HG02623 (cell line): ENCODE measurements at regions not wholly inside any gene's neighbourhood (a gene's known extent, or its start where the extent isn't known, plus 50 kb on each side); places are given as distances from the start of the nearest gene placed in this dataset.
"Not testable (repeated sequence)": the region's sequence is repeated elsewhere in the genome, so short reads cannot be mapped to it uniquely, and the experiment has no call there.

ENCODE experiments used
- ATAC-seq: cut with Tn5 transposase; IDR thresholded peaks from one replicate; pipeline ENCODE4 v1.9.1; 2021; ENCODE audit warnings: moderate library complexity; ENCODE audit not compliant: unreplicated experiment

DNA sequence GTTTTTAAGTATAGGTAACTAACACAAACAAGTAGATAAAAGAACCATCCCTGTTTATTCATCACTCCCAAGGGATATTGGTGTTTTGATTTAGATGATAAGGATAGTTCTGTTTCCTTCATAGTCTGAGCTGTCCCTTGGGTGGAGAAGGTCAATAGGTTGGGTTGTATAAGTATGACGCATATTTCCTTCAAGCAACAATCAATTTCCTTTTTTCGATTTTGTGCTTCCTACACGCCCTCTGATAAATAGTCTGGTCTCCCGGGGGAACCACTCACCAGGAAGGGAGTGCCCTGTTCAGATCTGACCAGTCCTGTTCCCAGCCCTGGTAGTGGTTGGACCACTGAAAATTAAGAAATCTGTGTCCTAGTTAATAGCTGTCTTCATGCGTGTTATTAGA lies 378.8 kb upstream of the FAR2 start:
- ATAC-seq, result no peak

DNA sequence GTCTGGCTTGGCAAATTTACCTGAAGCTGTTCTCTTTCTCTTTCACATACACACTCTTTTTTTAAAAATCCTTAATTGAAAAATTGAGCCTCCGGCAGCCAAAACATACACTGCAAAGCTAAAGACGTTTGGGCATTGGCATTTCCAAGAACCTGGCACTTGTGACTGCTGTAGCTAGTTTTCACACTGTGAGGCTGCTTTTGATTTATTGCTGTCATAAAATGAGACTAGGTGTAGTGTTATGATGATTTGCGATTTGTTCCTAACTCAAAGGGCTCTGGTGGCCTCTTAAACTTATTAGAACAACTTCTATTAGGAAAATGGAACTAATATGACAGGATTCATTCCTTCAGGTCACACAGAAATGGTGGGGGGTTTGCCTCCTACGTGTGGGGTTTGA lies 377.1 kb upstream of the FAR2 start:
- ATAC-seq, result no peak

DNA sequence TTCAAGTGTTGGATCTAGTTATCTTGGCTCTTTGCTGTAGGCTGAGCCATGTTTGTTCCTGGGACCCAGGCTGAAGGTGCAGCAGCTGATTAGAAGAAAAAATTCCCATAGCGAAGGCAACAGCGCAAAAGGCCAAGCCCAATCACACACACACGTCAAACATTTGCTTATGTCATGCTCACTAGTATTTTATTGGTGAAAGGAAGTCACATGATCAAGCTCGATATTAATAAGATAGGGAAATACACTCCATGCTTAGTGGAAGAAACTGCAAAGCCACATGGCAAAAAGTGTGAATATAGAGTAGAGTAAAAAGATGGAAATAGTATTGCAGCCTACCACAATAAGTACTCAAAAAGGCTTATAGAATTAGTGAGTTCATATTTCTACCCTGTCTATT lies 373.5 kb upstream of the FAR2 start:
- no peak for ATAC-seq

DNA sequence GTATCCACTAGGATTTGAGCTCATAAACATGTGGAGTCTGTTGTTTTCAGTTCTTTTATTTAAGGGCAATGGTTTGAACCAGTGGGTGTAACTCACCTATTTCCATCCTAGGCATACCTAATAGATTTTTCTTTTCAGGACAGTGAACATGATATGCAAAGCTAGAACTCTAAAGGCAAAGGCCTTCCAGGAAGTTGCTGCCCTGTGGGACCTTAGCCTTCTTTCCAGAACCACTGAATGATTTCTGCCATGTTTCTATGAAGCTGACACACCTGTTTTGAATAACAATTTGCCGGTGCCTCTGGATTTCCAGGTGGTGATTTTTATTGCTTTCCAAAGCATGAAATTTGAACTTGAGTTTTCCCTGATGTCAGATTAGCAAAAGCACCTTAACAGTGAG lies 372.9 kb upstream of the FAR2 start:
- no peak for ATAC-seq

DNA sequence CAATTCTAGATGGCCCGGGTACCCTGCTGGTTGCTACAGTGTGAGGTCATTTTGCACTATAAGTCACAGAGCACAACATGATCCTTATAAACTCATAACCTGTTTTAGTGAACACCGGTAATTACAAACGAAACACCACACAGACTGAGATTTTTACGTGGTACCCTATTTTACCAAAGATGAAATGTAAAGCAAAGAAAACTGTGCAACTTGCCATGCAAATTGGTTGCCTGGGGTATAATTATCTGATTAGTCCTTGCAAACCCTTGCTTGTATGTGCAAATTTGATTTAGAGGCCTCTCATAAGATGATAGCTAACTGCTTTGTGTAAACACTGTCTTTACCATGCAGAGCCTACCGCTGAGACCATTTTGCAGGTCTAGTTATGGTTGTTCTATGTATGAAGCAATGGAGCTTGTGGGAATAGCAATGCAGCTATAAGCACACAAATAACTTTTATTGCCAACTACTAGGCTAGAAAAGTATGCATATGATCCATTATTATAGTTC lies 372.1 kb upstream of the FAR2 start:
- ATAC-seq, result no peak

DNA sequence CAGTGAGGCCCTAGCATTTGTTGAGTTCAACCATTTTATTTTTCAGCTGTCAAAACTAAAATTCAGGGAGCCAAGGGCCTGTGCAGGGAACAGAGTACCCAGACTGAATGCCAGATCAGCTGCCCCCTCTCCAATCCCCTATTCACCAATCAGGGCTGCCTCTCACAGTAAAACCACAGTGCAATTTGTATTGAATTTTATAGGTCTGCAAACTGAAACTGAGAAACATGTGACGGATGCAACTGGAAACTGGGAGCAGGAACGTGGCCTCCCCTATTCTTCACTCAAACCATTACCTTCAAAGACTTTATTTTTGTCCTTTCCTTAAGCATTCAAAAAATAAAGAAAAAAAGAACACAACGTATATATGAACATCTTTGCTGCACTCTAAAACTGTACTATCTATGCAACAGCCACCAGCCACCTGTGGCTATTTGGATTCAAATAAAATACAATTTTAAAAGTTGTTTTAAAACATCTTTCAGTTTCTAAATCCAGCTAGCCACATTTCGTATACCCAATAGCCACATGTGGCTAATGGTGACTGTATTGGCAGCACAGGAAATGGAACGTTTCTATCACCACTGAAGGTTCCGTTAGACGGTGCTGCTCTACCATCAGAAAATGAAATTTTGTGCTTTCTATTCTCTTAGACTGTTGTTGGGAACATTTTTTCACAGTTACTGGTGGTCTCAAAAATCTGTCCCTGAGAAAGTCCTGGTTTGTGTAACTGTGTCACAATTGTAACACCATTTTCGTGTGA lies 371.3 kb upstream of the FAR2 start:
- no peak for ATAC-seq

DNA sequence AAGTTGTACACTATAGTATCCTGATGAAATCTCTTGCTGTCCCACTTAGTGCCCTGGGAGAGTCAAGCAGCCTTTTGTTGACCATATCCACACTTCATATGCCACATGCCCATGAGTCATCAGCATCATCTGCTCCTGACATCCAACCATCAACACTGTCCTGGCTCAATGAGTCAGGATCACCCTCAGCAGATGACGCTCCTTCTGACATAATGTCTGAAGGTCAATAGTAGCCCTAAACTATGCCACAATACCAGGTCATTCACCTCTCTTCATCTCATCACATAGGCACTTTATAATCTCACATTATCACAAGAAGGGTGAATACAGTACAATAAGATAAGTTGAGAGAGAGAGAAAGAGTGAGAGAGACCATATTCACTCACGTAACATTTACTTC lies 369.0 kb upstream of the FAR2 start:
- ATAC-seq, result no peak

DNA sequence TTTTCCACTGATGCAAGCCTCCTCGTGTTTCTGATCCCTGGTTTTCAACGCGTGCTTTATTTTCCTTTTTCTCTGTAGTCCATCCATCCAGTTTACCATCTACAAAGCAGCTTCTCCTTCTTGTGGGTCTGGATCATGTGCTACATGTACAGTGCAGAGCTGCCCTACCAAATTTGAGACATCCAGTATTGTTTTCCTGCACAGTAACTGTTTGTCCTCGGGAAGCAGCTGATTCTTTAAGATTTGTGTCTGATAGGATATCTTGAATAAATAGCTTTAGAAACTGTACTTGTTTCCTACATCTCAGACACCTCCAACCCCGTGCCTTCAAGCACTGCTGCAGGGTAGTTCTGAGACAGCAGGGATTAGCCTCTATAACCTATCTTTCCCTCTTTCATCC lies 368.1 kb upstream of the FAR2 start:
- ATAC-seq, result no peak

DNA sequence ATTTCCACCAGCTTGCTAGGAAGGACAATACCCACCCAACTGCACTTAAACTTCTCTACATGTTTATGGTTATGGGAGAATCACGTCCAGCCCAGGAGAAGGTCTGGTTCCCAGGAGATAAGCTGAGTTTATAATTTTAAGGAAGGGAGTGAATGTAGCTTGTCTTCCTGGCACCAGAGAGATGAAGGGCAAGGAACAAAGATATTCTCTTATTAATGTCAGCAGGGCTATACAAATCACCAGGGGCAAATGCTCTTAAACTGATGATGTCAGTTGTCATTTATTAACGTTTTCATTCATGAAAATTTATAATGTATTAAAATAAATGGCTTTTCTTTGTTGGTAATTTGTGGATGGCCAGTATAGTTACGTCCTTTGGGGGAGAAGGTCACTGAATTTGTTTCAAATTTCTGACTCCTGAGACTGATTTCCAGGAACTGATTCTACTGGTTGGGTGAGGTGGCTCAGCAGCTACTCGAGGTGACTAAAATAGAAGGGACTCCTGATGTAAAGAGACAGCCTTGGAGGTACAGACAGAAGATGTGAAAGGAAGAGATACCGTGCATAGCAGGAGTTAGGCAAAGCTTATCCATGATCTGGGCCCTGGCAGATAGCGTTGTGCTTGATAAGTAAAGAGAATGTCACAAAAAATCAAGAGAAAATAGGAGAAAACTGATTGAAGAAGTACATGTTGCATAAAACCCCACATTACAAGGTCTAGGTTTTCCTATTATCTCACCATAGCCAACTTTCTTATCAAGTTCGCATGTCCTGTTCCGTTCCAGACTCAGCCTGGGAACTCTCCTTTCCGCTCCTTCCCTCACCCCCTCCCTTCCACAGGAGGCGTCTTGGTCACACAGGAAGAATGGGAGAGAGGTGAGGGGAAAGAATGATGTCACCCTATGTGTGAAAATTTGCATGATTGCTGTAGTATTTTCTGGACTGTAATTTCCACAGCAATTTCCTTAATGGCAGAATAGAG lies 367.1 kb upstream of the FAR2 start:
- no peak for ATAC-seq

DNA sequence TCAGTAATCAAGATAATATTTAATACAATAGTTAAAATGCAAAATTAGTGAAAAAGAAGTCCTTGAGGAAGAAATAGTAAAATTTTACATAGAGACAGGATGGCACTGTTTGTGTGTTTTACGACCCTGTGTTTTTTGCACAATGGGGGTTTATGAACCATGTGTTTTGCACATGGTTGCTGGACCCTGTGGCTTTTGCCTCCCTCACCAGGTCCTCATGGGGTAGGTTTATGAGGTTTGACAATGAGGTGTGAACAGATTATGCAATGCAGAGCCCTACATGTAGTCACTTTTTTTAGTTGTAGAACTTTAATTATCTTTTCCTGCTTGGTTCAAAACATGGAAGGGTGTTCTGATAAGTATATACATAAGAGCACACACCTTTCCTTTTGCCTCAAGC lies 366.3 kb upstream of the FAR2 start:
- ATAC-seq, result no peak

DNA sequence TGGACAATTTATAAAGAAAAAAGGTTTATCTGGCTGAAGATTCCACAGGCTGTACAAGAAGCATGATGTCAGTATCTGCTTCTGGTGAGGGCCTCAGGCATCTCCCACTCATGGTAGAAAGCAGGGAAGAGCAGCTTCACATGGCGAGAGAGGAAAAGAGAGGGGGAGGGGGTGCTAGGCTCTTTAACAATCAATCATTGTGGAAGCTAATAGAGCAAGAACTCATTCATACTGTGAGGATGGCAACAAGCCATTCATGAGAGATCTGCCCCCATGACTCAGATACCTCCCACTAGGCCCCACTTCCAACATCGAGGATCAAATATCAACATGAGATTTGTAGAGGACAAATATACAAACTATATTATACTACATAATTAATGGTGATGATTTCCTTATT lies 361.9 kb upstream of the FAR2 start:
- no peak for ATAC-seq

DNA sequence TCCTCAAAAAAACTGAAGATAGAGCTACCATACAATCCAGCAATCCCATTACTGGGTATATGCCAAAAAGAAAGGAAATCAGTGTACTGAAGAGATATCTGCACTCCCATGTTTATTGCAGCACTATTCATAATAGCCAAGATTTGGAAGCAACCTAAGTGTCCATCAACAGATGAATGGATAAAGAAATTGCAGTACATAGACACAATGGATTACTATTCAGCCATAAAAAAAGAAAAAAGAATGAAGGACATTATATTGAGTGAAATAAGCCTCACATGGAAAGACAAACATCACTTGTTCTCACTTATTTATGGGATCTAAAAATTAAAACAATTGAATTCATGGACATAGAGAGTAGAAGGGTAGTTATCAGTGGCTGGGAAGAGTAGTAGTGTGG lies 360.8 kb upstream of the FAR2 start:
- not testable (repeated sequence) for ATAC-seq

DNA sequence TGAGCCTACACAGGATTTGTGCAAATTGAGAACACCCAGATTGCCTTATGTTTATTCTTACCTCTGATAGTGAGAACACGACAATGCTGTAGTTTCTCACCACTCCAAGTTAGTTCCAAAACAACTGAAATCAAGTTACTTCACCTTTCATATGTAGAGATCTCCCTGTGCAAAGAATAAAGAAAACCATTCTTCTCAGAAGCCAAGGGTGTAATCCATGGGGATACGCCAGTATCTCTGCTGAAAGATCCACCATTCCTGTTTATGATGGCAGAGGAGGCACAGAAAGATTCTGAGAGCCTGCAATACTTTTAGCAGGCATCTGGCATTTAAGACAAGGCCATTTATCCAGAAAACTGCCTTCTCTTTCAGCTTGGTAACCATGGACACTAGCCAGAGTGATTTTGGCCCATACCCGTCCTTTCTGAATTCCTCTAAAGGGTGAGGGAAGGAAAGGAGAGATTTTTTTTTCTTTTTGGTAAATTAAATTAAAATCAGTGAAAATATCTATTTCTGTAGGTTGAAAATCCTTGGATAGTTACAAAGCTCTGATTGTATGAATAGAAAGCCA lies 355.4 kb upstream of the FAR2 start:
- ATAC-seq, result no peak

DNA sequence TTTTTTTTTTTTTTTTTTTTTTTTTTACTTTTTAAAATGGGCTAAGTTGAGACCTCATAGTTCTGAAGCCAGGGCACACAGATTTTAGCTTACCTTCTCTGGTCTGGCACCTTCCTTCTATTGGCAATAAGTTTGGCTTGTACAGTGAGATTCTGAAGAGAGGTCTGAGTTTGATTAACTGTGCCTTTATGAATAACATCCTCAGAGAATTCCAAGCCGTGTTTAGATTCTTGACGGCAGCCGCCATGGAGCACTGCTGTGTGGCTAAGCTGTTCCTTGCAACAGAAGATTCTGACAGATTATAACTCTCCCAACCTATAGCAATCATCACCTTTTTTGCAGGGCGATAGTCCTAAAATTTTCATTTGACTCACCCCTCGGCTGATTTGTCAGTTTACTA lies 354.9 kb upstream of the FAR2 start:
- ATAC-seq, result no peak

DNA sequence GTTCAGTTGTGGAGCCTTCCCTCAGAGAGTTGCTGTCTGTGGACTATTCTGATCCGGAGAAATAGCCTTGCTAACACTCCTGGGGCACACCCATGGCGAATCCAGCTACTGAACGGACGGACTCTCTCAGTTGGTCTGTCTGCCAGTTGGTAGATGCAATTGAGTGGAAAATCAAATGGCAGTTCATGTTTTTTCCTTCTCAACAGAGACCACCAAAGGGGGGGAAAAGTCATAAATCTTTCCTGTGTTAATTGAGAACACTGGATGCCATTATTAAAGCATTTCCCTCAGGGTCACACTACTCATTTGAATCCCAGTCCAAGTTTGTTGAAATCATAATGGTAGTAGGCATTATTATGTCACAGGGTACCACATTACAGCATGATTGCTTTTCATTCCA lies 354.3 kb upstream of the FAR2 start:
- no peak for ATAC-seq

DNA sequence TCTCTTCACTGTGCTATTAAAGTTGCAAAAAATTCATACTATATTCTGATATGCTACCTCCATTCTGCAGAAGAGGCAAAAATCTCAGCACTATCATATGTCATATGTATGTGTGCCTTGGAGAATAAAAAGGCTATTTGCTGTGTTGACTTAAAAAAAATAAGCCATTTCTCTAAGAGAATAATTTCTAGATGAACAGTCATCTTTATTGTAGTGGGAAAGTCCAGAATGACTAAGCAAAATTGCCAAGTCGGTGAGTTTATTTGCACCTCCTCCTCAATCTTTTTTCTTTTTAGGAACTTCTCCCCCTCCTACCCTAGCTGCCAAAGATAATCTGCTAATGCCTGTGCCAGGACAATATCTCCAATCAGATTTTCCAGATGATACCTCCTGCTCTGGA lies 353.8 kb upstream of the FAR2 start:
- no peak for ATAC-seq

DNA sequence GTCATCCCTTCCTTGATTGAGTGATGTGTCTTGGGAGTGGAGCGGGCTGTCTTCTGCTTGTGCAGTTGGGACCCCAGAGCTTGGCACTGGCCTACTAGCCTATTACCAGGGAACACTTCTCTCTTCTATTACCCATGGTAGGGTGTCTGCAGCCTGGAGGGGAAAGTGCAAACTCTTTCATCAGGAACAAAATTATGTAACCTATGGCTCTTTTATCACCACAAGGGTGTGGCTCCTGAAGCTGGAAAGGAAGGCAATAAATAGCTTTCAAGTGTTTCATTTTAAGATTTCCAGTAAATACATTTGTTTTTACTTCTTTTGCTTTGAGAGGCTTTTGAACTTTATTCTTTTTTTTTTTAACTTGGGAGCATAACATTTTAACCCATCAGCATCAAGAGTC lies 349.7 kb upstream of the FAR2 start:
- no peak for ATAC-seq

DNA sequence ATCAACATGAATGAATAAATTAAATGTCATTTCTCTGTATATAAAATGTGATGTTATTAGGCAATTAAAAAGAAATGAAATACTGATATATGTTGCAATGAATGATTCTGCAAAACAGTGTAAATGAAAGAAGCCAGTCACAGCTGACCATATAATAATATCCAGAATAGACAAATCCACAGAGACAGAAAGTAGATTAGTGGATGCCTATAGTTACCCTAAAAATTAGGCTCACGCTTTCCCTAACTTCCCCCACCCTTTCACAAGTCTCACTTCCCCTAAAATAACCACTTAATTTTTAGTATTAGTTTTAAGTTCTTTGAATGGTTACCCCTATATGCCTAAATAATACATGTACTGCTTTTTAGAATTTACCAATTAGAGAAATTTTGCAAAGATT lies 348.9 kb upstream of the FAR2 start:
- no peak for ATAC-seq

DNA sequence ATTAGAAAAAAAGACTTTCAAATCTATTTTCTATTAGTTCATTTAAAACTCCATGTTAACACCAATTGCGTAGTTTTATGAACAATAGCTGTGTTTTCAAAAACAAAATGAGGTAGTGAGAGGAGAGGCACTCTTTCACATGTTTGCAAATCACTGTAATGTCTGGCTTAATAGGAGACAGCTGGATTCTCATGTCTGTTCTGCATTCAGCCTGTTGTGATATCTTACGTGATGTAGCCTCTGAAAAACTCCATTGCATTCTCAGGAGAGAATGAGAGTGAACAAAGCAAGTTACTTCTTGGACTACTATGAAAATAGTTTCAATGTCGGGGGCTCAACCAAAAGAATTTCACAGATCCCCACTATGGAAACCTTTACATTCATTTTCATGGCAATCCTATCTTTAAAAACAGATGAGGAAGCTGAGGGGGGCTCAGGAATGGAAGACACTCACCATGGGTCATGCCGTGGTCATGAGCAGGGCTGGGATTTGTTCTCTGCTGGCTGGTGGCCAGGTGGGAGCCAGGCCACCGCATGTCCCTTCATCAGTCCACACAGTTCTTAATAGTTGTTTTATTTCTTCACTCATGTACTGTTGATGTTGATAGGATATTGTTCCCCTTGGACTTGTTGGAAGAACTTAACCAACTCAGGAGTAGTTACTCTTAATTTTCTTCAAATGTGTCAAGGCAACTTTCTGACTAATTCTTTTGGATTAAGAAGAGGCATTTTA lies 346.2 kb upstream of the FAR2 start:
- no peak for ATAC-seq

DNA sequence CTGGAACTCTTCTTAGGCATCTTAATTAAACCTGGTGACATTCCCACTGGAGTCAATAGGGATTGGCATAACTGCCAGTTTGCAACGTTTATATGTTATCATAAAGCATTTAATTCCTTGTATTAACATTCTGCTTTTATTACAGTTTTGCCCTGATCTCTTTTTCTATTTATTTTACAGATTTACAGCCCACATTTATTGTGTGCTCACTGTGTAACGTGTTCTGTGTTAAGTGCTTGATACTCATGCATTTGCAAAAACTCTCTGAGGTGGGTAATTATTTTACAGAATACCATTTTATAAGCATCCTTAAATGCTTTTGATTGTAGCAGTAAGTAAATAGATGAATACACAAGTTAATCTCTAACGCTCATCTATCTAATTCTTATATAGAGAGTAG lies 341.5 kb upstream of the FAR2 start:
- no peak for ATAC-seq

DNA sequence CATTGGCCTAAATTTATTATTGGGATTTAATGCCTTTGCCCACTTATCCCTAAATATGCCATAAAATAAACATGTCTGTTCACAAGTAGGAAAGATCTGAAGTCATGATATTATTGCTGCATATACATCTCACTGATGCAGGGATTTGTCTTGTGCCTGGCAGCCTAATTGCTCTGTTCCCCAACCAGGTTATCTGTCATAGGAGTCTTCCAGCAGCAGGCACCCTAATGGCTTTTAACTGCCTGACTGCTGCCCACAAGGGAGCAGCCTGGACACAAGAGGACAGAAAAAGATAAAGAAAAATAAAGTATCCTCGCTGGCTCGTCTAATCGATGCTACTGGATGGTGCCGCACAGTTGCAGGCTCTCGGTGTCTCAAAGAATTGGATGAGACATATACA lies 337.6 kb upstream of the FAR2 start:
- no peak for ATAC-seq
